ENCODE measurements at regions not wholly inside any gene's neighbourhood (a gene's known extent, or its start where the extent isn't known, plus 50 kb on each side); places are given as distances from the start of the nearest gene placed in this dataset.

DNA sequence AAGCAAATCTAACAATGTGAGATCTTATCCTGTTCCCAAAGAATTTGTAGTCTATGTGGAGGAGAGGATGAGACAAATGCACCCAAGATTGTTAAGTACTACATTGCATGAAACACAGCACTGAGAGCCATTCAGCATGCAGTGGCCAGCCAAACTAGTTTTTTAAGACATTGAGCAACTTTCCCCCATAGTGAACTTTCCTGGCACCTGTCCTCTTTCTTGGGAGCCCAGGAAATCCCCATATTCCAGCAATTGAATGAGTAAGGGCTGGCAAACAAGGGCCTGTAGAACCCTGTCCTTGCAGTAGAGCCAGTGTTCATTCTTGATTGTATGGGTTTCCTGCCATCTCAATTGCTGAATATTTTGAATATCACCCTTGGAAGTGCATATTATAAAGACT is 58.8 kb upstream of the FIGN start:
- no peak overlapping the region for H2AFZ ChIP-seq (ENCODE audit: control insufficient read depth, low read length)
- H3K4me1 ChIP-seq (ENCODE audit: control insufficient read depth, extremely low read depth, insufficient read depth, low read length) = peaks cover 2% of the 10 kb centered on the region
- dilution Hi-C loops (cut with MboI; ENCODE audit: extremely low pct_ligation_motif_present, low sequenced_read_pairs) = no loop called here
- DNase-seq (ENCODE audit: low read depth, low spot score) (no peak), FAIRE-seq (peak; percentile 77)
- no peak overlapping the region for H3K9ac ChIP-seq (ENCODE audit: control insufficient read depth, extremely low read depth, insufficient read depth, low read length)
- no peak for TF ChIP-seq EZH2 (IDR thresholded peaks at IDR 0.05; ENCODE audit: low read length)
- TF ChIP-seq, protein P1, sequence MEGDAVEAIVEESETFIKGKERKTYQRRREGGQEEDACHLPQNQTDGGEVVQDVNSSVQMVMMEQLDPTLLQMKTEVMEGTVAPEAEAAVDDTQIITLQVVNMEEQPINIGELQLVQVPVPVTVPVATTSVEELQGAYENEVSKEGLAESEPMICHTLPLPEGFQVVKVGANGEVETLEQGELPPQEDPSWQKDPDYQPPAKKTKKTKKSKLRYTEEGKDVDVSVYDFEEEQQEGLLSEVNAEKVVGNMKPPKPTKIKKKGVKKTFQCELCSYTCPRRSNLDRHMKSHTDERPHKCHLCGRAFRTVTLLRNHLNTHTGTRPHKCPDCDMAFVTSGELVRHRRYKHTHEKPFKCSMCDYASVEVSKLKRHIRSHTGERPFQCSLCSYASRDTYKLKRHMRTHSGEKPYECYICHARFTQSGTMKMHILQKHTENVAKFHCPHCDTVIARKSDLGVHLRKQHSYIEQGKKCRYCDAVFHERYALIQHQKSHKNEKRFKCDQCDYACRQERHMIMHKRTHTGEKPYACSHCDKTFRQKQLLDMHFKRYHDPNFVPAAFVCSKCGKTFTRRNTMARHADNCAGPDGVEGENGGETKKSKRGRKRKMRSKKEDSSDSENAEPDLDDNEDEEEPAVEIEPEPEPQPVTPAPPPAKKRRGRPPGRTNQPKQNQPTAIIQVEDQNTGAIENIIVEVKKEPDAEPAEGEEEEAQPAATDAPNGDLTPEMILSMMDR (optimal IDR thresholded peaks at IDR 0.05 in 1 of 3, IDR thresholded peaks at IDR 0.05 in 1 of 3, conservative IDR thresholded peaks at IDR 0.05 in 1 of 3; ENCODE audit: extremely low read depth in 1 of 3, insufficient read depth in 2 of 3, low read length in 3 of 3) = no peak
- H3K9me1 ChIP-seq (ENCODE audit: control insufficient read depth, extremely low read depth, insufficient read depth, low read length) = no peaks in the 10 kb centered on the region
- no peak overlapping the region for H3K4me3 ChIP-seq (ENCODE audit: control insufficient read depth in 2 of 3, extremely low read depth in 1 of 3, insufficient read depth in 2 of 3, low read depth in 1 of 3, low read length in 3 of 3)
- H3K4me2 ChIP-seq (ENCODE audit: control insufficient read depth, extremely low read depth, insufficient read depth, low read depth, low read length) = no peak overlapping the region
- H3K79me2 ChIP-seq (ENCODE audit: control insufficient read depth, insufficient read depth, low read length) = no peaks in the 10 kb centered on the region
- H3K27me3 ChIP-seq (ENCODE audit: control insufficient read depth, extremely low read depth, insufficient read depth, low read length) = no peaks in the 10 kb centered on the region
- no peak overlapping the region for H3K27ac ChIP-seq (ENCODE audit: control insufficient read depth, insufficient read depth, low read length)
- no peaks in the 10 kb centered on the region for H4K20me1 ChIP-seq (ENCODE audit: control insufficient read depth, extremely low read depth, insufficient read depth, low read length)
- H3K9me3 ChIP-seq (ENCODE audit: control insufficient read depth, low read depth, low read length) = no peaks in the 10 kb centered on the region
- H3K36me3 ChIP-seq (ENCODE audit: control insufficient read depth in 2 of 2, extremely low read depth in 1 of 2, insufficient read depth in 2 of 2, low read length in 2 of 2) = no peaks in the 10 kb centered on the region

Small RNA genes lying in the stretch of these regions (small RNA-seq; reads per million reads assigned to genes)
- gene CYP2C56P (ENCODE audit: insufficient read length in 3 of 3, low read depth in 3 of 3, low replicate concordance in 1 of 3) = 0 reads per million in 3 experiments
